ENCODE measurements at regions not wholly inside any gene's neighbourhood (a gene's known extent, or its start where the extent isn't known, plus 50 kb on each side); places are given as distances from the start of the nearest gene placed in this dataset.

- Histone ChIP-seq H3K4me1 (replicated peaks; ENCODE audit: insufficient read depth) (peaks cover 2% of the 10 kb centered on the region; the same call in 1 of the 2 replicates), H3K27me3 (ENCODE audit: insufficient read depth, low read depth) (no peaks in the 10 kb centered on the region), H3K79me2 (ENCODE audit: low read depth) (no peaks in the 10 kb centered on the region), H3K27ac (no peak overlapping the region), H3K9me2 (ENCODE audit: insufficient read depth) (no peaks in the 10 kb centered on the region; the same call in 1 of the 2 replicates), H3K4me2 (no peak overlapping the region), H2AFZ (no peak overlapping the region), H3K9me3 (ENCODE audit: insufficient read depth, low read depth) (no peaks in the 10 kb centered on the region; the same call in 1 of the 2 replicates), H3F3A (ENCODE audit: insufficient read depth, low read depth) (no peaks in the 10 kb centered on the region), H3K36me3 (ENCODE audit: low read depth) (no peaks in the 10 kb centered on the region), H3K4me3 (no peak overlapping the region), H4K20me1 (ENCODE audit: insufficient read depth) (no peaks in the 10 kb centered on the region)
- ChIA-PET POLR2A (ENCODE audit: unreplicated experiment) (no interaction called here), CTCF (no interaction called here)
- intact Hi-C loops (cut with micrococcal nuclease; ENCODE audit: unreplicated experiment): no loop called here
- no peak for TF ChIP-seq CTCF (conservative IDR thresholded peaks at IDR 0.05)
- TF ChIP-seq EZH2 (IDR thresholded peaks at IDR 0.05; ENCODE audit: low read depth): no peak
- DNase-seq: no peak
- BruUV-seq (replicated peaks): no TSS peak
Measured at GRCh38 chr20:52441710-52442109, 250.1 kb upstream of the ZFP64 start.

GRCh38 chr20:52439375-52439774 lies 247.8 kb upstream of the ZFP64 start:
- Histone ChIP-seq H3K4me1 (replicated peaks; ENCODE audit: insufficient read depth) (no peaks in the 10 kb centered on the region), H3K27ac (no peak overlapping the region), H3K36me3 (ENCODE audit: low read depth) (no peaks in the 10 kb centered on the region), H3K9me2 (ENCODE audit: insufficient read depth) (no peaks in the 10 kb centered on the region), H3K9me3 (ENCODE audit: insufficient read depth, low read depth) (no peaks in the 10 kb centered on the region), H3K4me2 (no peak overlapping the region), H3K27me3 (ENCODE audit: insufficient read depth, low read depth) (no peaks in the 10 kb centered on the region), H3K4me3 (no peak overlapping the region), H2AFZ (no peak overlapping the region), H3F3A (ENCODE audit: insufficient read depth, low read depth) (no peaks in the 10 kb centered on the region), H4K20me1 (ENCODE audit: insufficient read depth) (no peaks in the 10 kb centered on the region), H3K79me2 (ENCODE audit: low read depth) (no peaks in the 10 kb centered on the region)
- ChIA-PET CTCF (no interaction called here), POLR2A (ENCODE audit: unreplicated experiment) (no interaction called here)
- intact Hi-C loops (cut with micrococcal nuclease; ENCODE audit: unreplicated experiment): no loop called here
- no peak for TF ChIP-seq EZH2 (IDR thresholded peaks at IDR 0.05; ENCODE audit: low read depth)
- TF ChIP-seq CTCF (conservative IDR thresholded peaks at IDR 0.05): no peak
- no TSS peak for BruUV-seq (replicated peaks)
- no peak for DNase-seq

GRCh38 chr20:52438326-52438963 lies 246.9 kb upstream of the ZFP64 start:
- no peaks in the 10 kb centered on the region for H3F3A ChIP-seq (ENCODE audit: insufficient read depth, low read depth)
- no peaks in the 10 kb centered on the region for H3K27me3 ChIP-seq (ENCODE audit: insufficient read depth, low read depth)
- no peak overlapping the region for H3K4me2 ChIP-seq
- no peak for DNase-seq
- TF ChIP-seq CTCF (conservative IDR thresholded peaks at IDR 0.05) (no peak), EZH2 (IDR thresholded peaks at IDR 0.05; ENCODE audit: low read depth) (no peak)
- H3K27ac ChIP-seq: no peak overlapping the region
- H3K9me3 ChIP-seq (ENCODE audit: insufficient read depth, low read depth): no peaks in the 10 kb centered on the region
- POLR2A ChIA-PET (ENCODE audit: unreplicated experiment): interaction anchor here (0.6 kb wide), 1 partner anchor 148 kb away, joined by 3 read pairs; no protein-coding TSS in a partner anchor
- no peak overlapping the region for H3K4me3 ChIP-seq
- no TSS peak for BruUV-seq (replicated peaks)
- no peaks in the 10 kb centered on the region for H3K79me2 ChIP-seq (ENCODE audit: low read depth)
- no peak overlapping the region for H2AFZ ChIP-seq
- no peaks in the 10 kb centered on the region for H4K20me1 ChIP-seq (ENCODE audit: insufficient read depth)
- no peaks in the 10 kb centered on the region for H3K4me1 ChIP-seq (replicated peaks; ENCODE audit: insufficient read depth)
- CTCF ChIA-PET: no interaction called here
- intact Hi-C loops (cut with micrococcal nuclease; ENCODE audit: unreplicated experiment): no loop called here
- no peaks in the 10 kb centered on the region for H3K9me2 ChIP-seq (ENCODE audit: insufficient read depth)
- H3K36me3 ChIP-seq (ENCODE audit: low read depth): no peaks in the 10 kb centered on the region

Data from PC-9 (cell line).